Inflammatory macrophage treated with lipopolysaccharide for 4 hours (primary cell): ENCODE measurements at regions not wholly inside any gene's neighbourhood (a gene's known extent, or its start where the extent isn't known, plus 50 kb on each side); places are given as distances from the start of the nearest gene placed in this dataset.
"Not testable (repeated sequence)": the region's sequence is repeated elsewhere in the genome, so short reads cannot be mapped to it uniquely, and the experiment has no call there.

Source experiments
- DNase-seq: peaks from one replicate; pipeline ENCODE4 v3.0.0-alpha.2; 2020

DNA sequence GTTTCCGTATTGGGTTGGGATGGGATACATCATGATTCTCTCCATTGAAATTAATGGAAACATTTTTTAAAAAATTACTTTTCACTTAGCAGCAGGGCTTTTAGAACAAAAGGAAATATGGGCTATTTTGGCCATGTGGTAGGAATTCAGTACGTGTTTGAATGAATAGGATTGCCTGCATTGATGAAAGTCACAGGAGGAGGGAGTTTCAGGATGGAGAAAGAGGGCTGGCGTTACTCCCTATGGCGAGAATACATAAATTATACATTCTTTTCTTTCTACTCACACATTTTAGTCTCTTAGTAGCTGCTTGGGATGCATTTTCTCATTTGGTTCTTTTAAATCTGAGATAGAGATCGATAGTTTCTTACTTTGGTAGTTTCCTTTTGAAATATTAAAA is 100.3 kb upstream of the PDHA1 start:
- no peak for DNase-seq

GRCh38 chrX:19244921-19245320 is 98.8 kb upstream of the PDHA1 start:
- DNase-seq: not testable (repeated sequence)

GRCh38 chrX:19245711-19246269 is 97.9 kb upstream of the PDHA1 start:
- DNase-seq: no peak

DNA sequence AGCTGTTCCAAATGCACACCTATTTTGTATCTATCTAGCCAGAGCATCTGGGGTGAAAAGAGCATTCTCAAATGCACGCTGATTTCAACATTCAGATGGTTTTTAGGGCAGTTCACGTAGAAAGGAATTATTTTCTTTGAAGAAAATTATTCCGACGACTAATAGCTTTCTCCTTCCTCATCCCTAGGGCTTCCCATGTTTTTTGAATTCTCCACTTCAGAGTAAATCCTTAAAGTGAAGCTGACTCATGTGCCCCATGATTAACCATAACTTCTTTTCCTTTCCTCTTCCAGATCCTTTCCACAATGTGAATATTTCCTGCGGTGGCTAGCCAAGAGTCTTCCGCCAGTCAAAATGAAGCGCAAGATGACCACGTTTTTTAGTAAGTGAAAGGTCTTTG is 86.7 kb upstream of the PDHA1 start:
- DNase-seq: no peak

- DNase-seq: not testable (repeated sequence)
Measured at GRCh38 chrX:19261026-19261425, 82.7 kb upstream of the PDHA1 start.

- no peak for DNase-seq
Measured at GRCh38 chrX:19270727-19271126, 73.0 kb upstream of the PDHA1 start.

- DNase-seq: no peak
Measured at GRCh38 chrX:19272452-19272851, 71.3 kb upstream of the PDHA1 start.

GRCh38 chrX:19280636-19281035 is 63.1 kb upstream of the PDHA1 start:
- no peak for DNase-seq

DNA sequence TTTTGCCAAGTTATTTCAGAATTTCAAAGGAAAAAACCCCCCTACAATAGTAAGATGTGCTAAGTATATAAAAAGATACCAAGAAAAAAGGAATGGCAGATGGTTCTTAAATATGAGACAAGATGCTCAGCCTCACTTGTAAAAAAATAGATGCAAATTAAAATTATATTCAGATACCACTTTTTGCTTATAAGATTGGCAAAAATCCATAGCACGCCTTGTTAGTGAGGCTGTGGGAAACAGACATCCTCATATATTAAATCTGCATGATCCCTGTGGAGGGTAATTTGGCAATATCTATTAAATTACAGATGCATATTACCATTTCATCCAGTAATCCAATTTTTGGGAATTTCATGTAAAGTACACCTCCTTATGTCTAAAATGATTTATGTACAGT is 62.5 kb upstream of the PDHA1 start:
- DNase-seq: no peak

GRCh38 chrX:19283597-19284339 is 60.0 kb upstream of the PDHA1 start:
- DNase-seq: no peak

GRCh38 chrX:19285857-19286256 is 57.9 kb upstream of the PDHA1 start:
- no peak for DNase-seq

DNA sequence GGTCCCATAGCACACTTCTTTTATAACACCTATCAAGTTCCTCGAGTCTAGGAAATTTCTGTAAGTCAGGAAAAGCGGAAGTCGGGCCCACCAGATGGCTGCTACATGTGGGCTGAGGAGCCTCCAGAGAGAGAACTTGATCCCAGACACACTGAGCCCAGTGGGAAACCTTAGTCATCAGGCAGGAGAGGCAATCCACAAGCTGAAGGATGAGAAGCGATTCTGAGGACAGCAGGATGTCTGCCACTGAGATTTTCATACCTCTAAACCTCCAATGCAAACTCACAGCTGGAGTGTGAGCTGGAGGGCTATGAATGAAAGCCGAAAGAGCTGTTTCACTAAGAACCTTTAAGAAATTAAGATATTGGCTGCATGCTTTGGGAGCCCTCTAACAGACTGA is 52.6 kb upstream of the PDHA1 start:
- no peak for DNase-seq

GRCh38 chrX:19293606-19294325 is 50.0 kb upstream of the PDHA1 start:
- no peak for DNase-seq
